ENCODE measurements at regions not wholly inside any gene's neighbourhood (a gene's known extent, or its start where the extent isn't known, plus 50 kb on each side); places are given as distances from the start of the nearest gene placed in this dataset.

GRCh38 chr3:25033407-25034029 is 394.5 kb upstream of the RARB start:
- no peaks in the 10 kb centered on the region for H3K36me3 ChIP-seq
- TF ChIP-seq CTCF (IDR thresholded peaks at IDR 0.05) (peak in 4 of 6 experiments; percentile 27 to 57 (median 36)), POLR2A (IDR thresholded peaks at IDR 0.05) (no peak)
- no peak overlapping the region for H3K27ac ChIP-seq
- H3K4me3 ChIP-seq, result no peak overlapping the region
- H3K9me3 ChIP-seq, result no peaks in the 10 kb centered on the region
- no peaks in the 10 kb centered on the region for H3K27me3 ChIP-seq
- 66 to 75% methylated on average over 6 of the region's 6 CpGs for WGBS, 2 donors
- no peak for DNase-seq
- peaks cover 0 to 39% (median 12%) of the 10 kb centered on the region in 3 donors for H3K4me1 ChIP-seq
- intact Hi-C loops (cut with DNase I), result no loop called here

DNA sequence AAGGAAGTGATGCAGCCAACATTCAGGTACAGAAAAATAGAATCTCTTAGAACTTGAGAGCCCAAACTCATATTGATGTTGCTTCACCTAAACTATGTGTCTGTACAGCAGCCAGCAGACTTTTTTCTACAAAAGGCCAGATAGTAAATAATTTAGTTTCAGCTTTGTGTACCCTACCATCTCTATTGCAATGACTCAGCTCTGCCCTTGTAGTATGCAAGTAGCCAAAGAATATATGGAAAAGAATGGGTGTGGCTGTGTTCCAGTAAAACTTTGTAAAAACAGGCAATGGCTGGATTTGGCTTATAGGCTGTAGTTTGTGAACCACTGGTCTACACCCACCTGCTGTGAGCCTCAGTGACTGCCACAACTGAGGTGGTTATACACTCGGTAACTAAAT is 392.5 kb upstream of the RARB start:
- no peak for DNase-seq
- WGBS, 2 donors, result 36 to 57% methylated on average over 1 of the region's 1 CpG

GRCh38 chr3:25036633-25037032 is 391.4 kb upstream of the RARB start:
- TF ChIP-seq CTCF (IDR thresholded peaks at IDR 0.05) (no peak), POLR2A (IDR thresholded peaks at IDR 0.05) (no peak)
- Histone ChIP-seq H3K36me3 (no peaks in the 10 kb centered on the region), H3K4me3 (no peak overlapping the region), H3K9me3 (no peaks in the 10 kb centered on the region), H3K27ac (peak overlapping the region in 2 of 4 donors; percentile 12 to 56), H3K27me3 (no peaks in the 10 kb centered on the region), H3K4me1 (peaks cover 0 to 49% (median 15%) of the 10 kb centered on the region in 3 donors)
- intact Hi-C loops (cut with DNase I), result no loop called here
- DNase-seq, result no peak
- 29 to 42% methylated on average over 2 of the region's 2 CpGs for WGBS, 2 donors

More for the DNA sequence above, 392.5 kb upstream of the RARB start:
- Histone ChIP-seq H3K4me3 (no peak overlapping the region), H3K4me1 (peaks cover 0 to 51% (median 15%) of the 10 kb centered on the region in 3 donors), H3K9me3 (no peaks in the 10 kb centered on the region), H3K27me3 (no peaks in the 10 kb centered on the region), H3K36me3 (no peaks in the 10 kb centered on the region), H3K27ac (peak overlapping the region in 1 of 4 donors; percentile 56)
- intact Hi-C loops (cut with DNase I), result no loop called here
- TF ChIP-seq POLR2A (IDR thresholded peaks at IDR 0.05) (no peak), CTCF (IDR thresholded peaks at IDR 0.05) (no peak)

- Histone ChIP-seq H3K36me3 (no peaks in the 10 kb centered on the region), H3K4me1 (peaks cover 0 to 44% (median 15%) of the 10 kb centered on the region in 3 donors), H3K9me3 (no peaks in the 10 kb centered on the region), H3K4me3 (no peak overlapping the region), H3K27me3 (no peaks in the 10 kb centered on the region), H3K27ac (peak overlapping the region in 3 of 4 donors; percentile 12 to 56 (median 41))
- DNase-seq, result no peak
- TF ChIP-seq POLR2A (IDR thresholded peaks at IDR 0.05), result no peak
- WGBS, 2 donors, result 18 to 22% methylated on average over 6 of the region's 6 CpGs
- intact Hi-C loops (cut with DNase I), result no loop called here
Observed at GRCh38 chr3:25037049-25037547, 391.0 kb upstream of the RARB start.

- Histone ChIP-seq H3K4me1 (peaks cover 0 to 43% (median 15%) of the 10 kb centered on the region in 3 donors), H3K36me3 (no peaks in the 10 kb centered on the region), H3K4me3 (no peak overlapping the region), H3K27ac (peak overlapping the region in 1 of 4 donors; percentile 56), H3K9me3 (no peaks in the 10 kb centered on the region), H3K27me3 (no peaks in the 10 kb centered on the region)
- intact Hi-C loops (cut with DNase I), result no loop called here
- TF ChIP-seq POLR2A (IDR thresholded peaks at IDR 0.05) (no peak), CTCF (IDR thresholded peaks at IDR 0.05) (no peak)
- DNase-seq, result no peak
Observed at GRCh38 chr3:25038271-25038670, 389.8 kb upstream of the RARB start.
